NCI-H82 (cell line): ENCODE measurements at regions not wholly inside any gene's neighbourhood (a gene's known extent, or its start where the extent isn't known, plus 50 kb on each side); places are given as distances from the start of the nearest gene placed in this dataset.
"Not testable (repeated sequence)": the region's sequence is repeated elsewhere in the genome, so short reads cannot be mapped to it uniquely, and the experiment has no call there.

ENCODE experiments used
- DNase-seq: peaks from one replicate; lab custom pipeline; 2025; lab: John Stamatoyannopoulos, UW

- DNase-seq, result not testable (repeated sequence)
These were observed 214.5 kb downstream of the SIPA1L2 start for GRCh38 chr1:232415481-232415880.

GRCh38 chr1:232414100-232414499, 215.8 kb downstream of the SIPA1L2 start:
- DNase-seq, result no peak

GRCh38 chr1:232413674-232414073, 216.3 kb downstream of the SIPA1L2 start:
- DNase-seq, result no peak

- DNase-seq, result no peak
These were observed 220.3 kb downstream of the SIPA1L2 start for GRCh38 chr1:232409584-232409983.

DNA sequence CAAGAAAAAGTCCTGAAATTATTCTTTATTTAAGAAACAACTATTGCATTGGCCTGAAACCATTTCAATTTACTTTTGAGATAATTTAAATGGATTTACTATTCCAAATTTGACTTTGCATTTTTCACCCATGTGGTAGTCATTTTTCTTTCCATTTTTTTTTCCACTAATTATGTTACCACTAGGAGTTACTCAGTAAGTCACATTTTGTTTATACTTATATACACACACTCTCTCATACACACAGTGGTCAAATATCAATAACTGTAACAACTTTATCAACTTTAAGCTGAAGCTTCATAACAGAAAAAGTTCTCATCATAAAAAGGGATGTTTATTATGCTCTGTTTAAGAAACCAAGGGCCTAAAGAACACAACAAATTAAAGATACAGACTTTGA, 222.8 kb downstream of the SIPA1L2 start:
- no peak for DNase-seq

DNA sequence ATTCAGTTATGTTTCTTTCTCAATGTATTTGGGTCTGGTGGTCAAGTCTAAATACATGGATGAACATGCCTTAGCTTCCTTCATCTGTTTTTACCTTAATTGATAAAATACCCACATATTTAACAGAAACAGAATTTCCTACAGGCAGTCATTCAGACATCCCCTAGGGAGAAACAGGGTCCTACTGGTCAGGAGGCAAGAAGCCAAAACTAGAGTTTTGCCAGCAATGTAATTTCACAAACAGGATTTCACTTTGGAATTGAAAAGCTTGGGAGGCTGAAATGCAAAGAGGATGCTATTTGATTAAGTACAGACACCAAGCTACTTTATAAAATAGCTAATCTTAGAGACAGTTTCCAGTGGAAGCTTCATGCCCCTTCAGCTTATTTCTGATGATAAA, 224.2 kb downstream of the SIPA1L2 start:
- no peak for DNase-seq

- DNase-seq, result no peak
These were observed 224.8 kb downstream of the SIPA1L2 start for GRCh38 chr1:232404981-232405731.

DNA sequence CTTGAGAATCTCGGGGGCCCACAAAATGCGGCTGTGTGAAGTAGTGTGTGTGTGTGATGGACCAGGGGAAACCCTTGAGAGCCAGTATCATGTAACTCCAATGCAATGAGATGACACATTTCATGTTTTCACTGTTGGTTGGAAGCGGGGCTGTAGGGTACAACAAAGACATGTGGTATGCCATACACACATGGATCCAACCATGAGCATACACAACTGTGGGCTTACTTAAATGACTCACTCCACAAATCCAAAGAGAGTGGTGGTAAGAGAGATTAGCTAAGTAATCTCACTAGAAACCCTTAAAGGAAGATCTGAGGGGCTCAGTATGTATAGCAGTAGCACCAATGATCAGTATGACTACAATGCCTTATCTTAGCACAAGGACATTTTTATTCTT, 225.7 kb downstream of the SIPA1L2 start:
- peak; percentile 21 for DNase-seq

DNA sequence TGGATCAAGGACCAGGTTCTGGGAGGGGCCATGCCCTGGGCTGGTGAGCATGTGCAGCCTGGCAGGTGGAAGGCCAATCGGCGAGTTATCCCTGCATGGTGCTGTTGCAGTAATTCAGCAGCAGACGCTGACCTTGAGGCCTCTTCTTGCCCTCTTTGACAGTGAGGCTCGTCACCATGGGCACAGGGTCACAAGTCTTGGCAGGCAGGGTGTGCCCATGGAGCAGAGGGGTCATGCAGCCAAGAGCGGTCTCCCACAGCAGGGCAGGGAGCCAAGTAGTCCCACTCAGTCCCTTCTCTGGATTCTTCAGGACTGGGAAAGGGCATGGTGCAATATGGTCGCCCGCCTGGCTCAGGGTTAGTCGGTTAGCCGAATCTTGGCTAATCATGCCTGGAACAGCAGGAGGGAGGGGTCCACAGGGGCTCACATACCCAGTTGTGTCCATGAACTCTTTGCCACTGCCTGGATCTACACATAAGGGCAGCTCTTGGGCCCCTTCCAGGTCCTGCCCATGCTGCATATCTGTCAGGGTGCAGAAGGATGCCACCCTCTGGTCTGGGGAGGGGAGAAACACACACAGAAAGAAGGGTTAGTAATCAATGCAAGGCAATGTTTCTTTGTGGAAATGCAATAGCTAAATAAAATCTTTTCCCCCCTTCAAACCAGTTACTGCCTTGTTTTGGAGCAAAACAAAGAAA, 226.8 kb downstream of the SIPA1L2 start:
- no peak for DNase-seq

DNA sequence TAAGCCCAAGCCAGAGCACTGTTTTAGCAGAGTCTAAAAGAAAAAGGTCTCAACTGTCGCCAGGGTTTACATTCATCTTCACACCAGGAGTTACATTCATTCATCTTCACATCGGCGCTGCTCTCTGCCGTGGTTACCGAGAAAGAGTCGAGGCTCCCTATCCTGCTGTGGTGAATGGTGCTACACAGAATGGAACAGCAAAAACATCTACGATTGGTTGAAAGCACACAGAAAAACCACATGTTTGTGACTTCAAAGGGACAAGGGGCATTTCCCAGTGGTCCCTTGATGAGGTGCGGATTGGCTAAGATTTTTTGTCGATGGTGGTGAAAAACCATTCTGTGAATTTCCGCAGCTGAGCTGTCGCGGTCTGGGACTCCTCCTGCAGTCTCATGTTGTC, 231.1 kb downstream of the SIPA1L2 start:
- no peak for DNase-seq

DNA sequence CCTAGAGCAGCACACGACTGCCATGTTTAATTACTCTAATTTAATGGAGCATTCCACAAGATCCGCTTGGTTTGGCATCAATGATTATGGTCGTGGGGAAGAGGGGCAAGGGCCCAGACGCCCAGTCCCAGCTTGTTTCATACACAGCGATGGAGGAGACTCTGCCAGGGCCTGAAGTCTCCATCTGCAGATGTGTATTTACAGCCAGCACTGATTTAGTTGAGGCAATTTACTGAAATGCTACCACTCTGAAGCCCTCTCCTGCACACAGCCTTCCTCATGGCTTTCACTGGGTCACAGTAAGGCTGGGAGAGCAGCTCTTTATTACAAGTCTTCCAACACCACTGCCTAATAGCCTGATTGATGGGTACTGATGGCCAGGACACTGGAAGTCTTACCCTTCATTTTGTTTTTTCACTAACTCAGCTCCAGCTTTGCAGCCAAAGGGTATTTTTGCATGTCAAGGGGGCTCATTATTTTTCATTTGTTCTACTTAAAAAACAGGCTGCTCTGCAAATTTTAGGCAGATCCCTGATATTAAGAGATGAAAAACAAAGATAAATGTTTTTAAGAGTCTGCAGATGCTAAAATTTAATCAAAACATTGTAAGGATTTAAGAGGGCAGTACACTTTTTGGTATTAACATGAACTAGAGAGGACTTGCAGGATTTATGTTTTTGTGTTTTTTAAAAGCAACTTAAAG, 236.3 kb downstream of the SIPA1L2 start:
- DNase-seq, result no peak

GRCh38 chr1:232393010-232393409, 236.9 kb downstream of the SIPA1L2 start:
- DNase-seq, result no peak

- DNase-seq, result no peak
These were observed 239.3 kb downstream of the SIPA1L2 start for GRCh38 chr1:232390590-232390989.

GRCh38 chr1:232389744-232390143, 240.2 kb downstream of the SIPA1L2 start:
- no peak for DNase-seq

- no peak for DNase-seq
These were observed 241.6 kb downstream of the SIPA1L2 start for GRCh38 chr1:232388363-232388762.

DNA sequence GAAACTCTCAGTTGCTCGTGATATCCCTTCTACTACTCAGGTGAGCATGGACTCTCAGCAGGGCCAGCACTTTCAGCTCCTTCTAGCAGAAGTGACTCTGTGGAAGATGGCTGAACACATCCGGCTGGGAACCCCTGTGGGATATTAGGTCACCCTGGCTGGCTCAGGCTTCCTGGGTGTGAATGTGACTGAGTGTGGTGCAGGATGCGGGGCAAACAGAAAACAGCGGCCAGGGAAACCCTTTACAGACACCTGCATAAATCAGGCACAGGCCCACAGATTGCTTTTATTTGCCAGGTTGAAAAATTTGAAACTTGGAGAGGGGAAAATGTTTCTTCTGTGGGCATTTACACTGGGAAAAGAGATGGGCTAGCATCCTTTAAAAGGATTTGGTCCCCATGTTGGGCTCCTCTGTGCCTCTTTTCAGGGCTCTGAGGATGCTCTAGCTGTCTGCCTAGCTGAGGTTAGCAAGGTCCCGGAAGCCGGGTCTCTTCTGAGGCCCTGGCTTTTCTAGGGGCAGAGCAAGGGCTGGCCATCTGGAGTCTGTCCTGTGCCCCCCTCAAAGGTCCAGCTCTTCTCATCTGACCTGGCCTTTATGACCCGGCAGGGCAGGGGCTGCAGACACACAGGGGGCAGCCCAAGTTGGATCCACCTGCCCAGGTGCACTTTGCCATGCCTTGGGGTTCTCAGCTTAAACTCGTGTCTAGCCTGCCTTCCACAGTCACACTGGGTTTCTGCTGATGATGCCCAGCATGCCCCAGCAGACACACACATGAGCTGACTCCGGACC, 243.0 kb downstream of the SIPA1L2 start:
- DNase-seq, result no peak

GRCh38 chr1:232386294-232386693, 243.6 kb downstream of the SIPA1L2 start:
- DNase-seq, result no peak

DNA sequence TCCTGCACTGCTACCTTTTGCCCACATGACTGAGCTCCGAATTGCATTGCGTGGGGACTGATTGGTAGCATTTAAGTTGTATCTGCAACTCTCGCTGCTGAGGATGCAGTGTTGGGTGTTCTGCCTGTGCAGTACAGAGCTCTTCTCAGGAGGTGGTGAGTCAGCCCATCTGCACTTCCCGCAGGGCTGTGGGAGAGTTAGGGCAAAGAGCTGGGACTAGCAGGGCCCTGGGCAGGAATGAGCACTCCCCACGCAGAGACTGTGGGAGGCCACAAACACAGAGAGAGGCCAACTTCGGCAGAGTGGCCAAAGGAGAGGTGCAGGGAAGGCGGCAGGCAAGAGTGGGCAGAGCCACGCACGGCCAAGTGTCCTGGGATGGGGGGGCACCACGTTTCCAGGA, 244.7 kb downstream of the SIPA1L2 start:
- no peak for DNase-seq

GRCh38 chr1:232384171-232384883, 245.6 kb downstream of the SIPA1L2 start:
- DNase-seq, result no peak

- no peak for DNase-seq
These were observed 246.3 kb downstream of the SIPA1L2 start for GRCh38 chr1:232383455-232384123.

- DNase-seq, result no peak
These were observed 247.3 kb downstream of the SIPA1L2 start for GRCh38 chr1:232382671-232383070.
